Astrocyte of the spinal cord (primary cell): ENCODE measurements at regions not wholly inside any gene's neighbourhood (a gene's known extent, or its start where the extent isn't known, plus 50 kb on each side); places are given as distances from the start of the nearest gene placed in this dataset.

Experiments used
- DNase-seq: peaks from one replicate; pipeline ENCODE4 v3.0.0; 2011; ENCODE audit warnings: low read depth, low spot score
- H3K4me3 ChIP-seq: 2 replicates; pipeline ENCODE4 v1.5.1; 2011; ENCODE audit warnings: low read depth, mild to moderate bottlenecking, low read length, moderate library complexity
- in situ Hi-C: cut with HindIII; loops from 2 replicates; pipeline ENCODE4 v1.10.0; 2017; ENCODE audit warnings: low sequenced_read_pairs
- TF ChIP-seq, protein P1 (sequence below): IDR thresholded peaks from 2 replicates; pipeline ENCODE4 v1.5.1; 2012; ENCODE audit warnings: low read depth, mild to moderate bottlenecking, low read length, inconsistent platforms

DNA sequence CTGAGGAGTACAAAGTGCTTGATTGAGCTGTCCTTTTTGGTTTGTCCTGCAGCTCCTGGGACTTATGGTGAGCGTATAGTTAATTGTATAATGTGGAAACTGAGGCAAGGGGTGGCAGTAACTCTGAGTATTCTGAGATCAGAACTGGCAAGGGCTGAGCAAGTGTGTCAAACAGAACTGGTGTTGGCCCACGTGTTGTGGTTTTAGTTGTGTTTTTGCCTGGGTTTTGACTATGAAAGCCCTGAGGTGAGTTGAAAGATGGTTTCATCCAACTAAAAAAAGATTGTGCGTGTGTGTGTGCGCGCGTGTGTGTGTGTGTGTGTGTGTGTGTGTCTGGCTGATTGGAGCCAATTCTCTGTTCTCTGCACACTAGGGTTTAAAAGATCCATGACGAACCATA lies 154.1 kb downstream of the EDEM1 start:
- in situ Hi-C loops: no loop called here
- TF ChIP-seq, protein P1, sequence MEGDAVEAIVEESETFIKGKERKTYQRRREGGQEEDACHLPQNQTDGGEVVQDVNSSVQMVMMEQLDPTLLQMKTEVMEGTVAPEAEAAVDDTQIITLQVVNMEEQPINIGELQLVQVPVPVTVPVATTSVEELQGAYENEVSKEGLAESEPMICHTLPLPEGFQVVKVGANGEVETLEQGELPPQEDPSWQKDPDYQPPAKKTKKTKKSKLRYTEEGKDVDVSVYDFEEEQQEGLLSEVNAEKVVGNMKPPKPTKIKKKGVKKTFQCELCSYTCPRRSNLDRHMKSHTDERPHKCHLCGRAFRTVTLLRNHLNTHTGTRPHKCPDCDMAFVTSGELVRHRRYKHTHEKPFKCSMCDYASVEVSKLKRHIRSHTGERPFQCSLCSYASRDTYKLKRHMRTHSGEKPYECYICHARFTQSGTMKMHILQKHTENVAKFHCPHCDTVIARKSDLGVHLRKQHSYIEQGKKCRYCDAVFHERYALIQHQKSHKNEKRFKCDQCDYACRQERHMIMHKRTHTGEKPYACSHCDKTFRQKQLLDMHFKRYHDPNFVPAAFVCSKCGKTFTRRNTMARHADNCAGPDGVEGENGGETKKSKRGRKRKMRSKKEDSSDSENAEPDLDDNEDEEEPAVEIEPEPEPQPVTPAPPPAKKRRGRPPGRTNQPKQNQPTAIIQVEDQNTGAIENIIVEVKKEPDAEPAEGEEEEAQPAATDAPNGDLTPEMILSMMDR: no peak

DNA sequence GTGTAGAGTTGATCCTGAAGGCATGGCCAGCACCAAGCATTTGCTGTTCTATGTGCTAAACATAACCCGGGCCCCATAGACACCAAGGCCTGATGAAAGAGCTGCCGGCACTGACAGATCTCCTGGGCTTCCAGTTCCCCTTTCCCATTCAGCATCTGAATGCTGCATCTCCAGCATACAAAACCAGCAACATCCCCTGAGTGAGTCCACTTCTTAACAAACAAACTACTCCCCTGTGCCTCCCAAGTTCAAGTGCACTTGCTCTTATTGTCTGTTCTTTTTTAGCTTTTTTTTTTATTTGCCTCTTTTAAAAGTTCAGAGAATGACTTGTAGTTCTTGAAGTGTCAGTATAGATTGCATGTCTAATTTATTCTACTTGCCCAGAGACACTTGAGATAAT lies 156.0 kb downstream of the EDEM1 start:
- H3K4me3 ChIP-seq: no peak overlapping the region
- TF ChIP-seq, protein P1: no peak
- no peak for DNase-seq
- in situ Hi-C loops: no loop called here

More for the DNA sequence above, 154.1 kb downstream of the EDEM1 start:
- DNase-seq: no peak
- H3K4me3 ChIP-seq: no peak overlapping the region

DNA sequence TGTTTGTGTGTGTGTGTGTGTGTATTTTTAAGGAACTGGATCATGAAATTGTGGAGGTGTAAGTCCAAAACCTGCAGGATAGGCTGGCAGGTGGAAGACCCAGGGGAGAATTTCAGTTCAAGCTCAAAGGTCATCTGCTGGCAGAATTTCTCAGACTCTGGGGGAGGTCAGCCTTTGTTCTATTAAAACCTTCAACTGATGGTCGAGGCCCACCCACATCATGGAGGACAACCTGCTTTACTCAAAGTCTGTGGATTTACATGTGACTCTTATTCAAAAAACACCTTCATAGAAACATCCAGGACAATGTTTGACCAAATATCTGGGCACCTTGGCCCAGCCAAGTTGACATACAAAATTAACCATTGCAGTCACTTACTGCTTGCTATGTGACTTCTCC lies 157.2 kb downstream of the EDEM1 start:
- TF ChIP-seq, protein P1: no peak
- in situ Hi-C loops: no loop called here
- no peak for DNase-seq

DNA sequence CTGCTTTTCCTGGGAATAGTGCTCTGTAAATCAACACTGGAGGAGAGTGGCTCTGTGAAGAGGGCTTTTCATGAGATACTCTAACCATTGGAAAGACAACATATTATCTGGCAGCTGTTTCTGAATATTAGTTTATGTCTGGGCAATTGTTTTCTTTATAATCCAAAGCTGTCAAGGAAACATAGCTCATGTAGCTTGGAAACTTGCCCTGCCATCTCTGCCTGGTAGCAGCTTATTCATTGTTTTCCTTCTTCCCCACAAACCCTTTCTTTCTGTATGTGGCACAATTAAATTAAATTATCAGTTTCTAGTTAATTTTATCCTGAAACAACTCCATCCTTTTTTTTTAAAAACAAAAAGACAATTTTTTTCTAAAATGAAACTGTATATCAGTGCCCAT lies 160.0 kb downstream of the EDEM1 start:
- in situ Hi-C loops: no loop called here
- DNase-seq: no peak
- TF ChIP-seq, protein P1: no peak
- no peak overlapping the region for H3K4me3 ChIP-seq

More for the DNA sequence above, 157.2 kb downstream of the EDEM1 start:
- H3K4me3 ChIP-seq: no peak overlapping the region

DNA sequence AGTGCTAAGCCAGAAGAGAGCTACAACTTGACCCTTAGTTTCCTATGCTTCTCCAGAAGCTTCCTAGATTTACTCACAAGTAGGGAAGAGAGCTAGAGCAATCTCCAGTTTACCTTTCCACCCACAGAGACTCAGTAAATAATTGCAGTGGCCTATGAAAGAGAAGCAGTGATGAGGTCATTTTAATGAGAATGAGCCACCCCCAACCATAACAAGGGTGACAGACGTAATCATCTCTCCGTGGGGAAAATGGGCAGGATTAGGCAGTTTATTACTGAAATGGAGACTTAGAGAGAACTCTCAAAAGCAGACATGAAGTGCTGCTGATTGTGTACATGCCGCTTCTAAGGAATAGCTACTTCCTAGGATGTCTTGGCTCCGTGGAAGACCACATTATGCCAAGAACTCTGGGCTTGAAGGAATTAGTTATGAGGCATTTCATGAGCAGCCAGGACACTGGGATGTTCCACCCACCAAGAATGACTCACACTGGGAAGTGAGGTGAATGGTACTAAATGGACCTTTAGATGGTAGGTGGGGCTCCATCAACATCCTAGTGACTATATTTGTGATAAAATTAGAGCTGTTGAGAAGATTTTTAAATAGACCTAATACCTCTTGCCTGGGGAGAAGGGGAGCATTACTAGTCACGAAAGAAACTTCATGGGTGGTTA lies 160.9 kb downstream of the EDEM1 start:
- no peak for DNase-seq
- H3K4me3 ChIP-seq: no peak overlapping the region
- in situ Hi-C loops: no loop called here
- TF ChIP-seq, protein P1: no peak

DNA sequence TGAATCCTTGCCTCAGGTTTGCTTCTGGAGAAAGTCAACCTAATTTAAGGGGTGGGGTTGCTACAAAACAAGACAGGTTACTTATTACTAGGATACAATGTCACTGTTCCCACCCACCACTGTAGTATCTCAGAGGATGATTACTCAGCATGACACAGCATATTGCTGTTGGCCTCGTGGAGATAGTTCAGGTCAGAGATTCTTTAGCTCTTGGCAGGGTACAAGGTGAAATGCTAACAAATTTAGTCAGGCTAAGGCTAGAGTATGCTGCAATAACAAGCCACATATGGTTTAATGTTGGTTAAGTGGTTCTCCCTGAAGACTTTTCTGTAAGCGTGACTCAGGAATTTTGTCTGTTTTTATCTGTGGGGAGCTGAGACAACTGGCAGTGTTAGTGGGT lies 161.8 kb downstream of the EDEM1 start:
- in situ Hi-C loops: no loop called here
- TF ChIP-seq, protein P1: no peak

More for the DNA sequence above, 161.8 kb downstream of the EDEM1 start:
- H3K4me3 ChIP-seq: no peak overlapping the region
- DNase-seq: no peak
